Activated naive CD8-positive, alpha-beta T cell treated with anti-CD3 and anti-CD28 coated beads, Interleukin-2, amount 10 ng/mL, durations not matched to agents 7 days and 5 days (primary cell): ENCODE measurements at regions not wholly inside any gene's neighbourhood (a gene's known extent, or its start where the extent isn't known, plus 50 kb on each side); places are given as distances from the start of the nearest gene placed in this dataset.

Experiments
- ATAC-seq: fragments of 150-1000 bp; cut with Tn5 transposase; one replicate; pipeline ENCODE4 v1.10.0; 2021; ENCODE audit warnings: low read depth, moderate library complexity
- POLR2A ChIA-PET: fragments of 350-600 bp; sonication (Branson Sonifier 250); formaldehyde crosslinking; loops from one replicate; lab custom pipeline; 2021; ENCODE audit warnings: antibody characterized with exemption; lab: Charles Lee
- DNase-seq: peaks from one replicate; pipeline ENCODE4 v3.0.0; 2021
- H3K27ac Mint-ChIP-seq: one replicate; pipeline ENCODE4 v1.8.0; 2022; ENCODE audit warnings: mild to moderate bottlenecking, mixed read lengths
- H3K27me3 Mint-ChIP-seq: one replicate; pipeline ENCODE4 v1.8.0; 2022; ENCODE audit warnings: mild to moderate bottlenecking, moderate library complexity, mixed read lengths
- H3K36me3 Mint-ChIP-seq: one replicate; pipeline ENCODE4 v1.8.0; 2021; ENCODE audit warnings: mild to moderate bottlenecking, mixed read lengths
- H3K4me1 Mint-ChIP-seq: one replicate; pipeline ENCODE4 v1.8.0; 2021; ENCODE audit warnings: mixed read lengths
- H3K4me3 Mint-ChIP-seq: one replicate; pipeline ENCODE4 v1.8.0; 2022; ENCODE audit warnings: mild to moderate bottlenecking, moderate library complexity, mixed read lengths
- H3K9me3 Mint-ChIP-seq: one replicate; pipeline ENCODE4 v1.8.0; 2021; ENCODE audit warnings: mixed read lengths

- POLR2A ChIA-PET = no interaction called here
- H3K27ac Mint-ChIP-seq = no peak overlapping the region
- DNase-seq = no peak
- no peaks in the 10 kb centered on the region for H3K27me3 Mint-ChIP-seq
- no peaks in the 10 kb centered on the region for H3K4me1 Mint-ChIP-seq
- H3K36me3 Mint-ChIP-seq = no peaks in the 10 kb centered on the region
- H3K4me3 Mint-ChIP-seq = no peak overlapping the region
- ATAC-seq = no peak
- H3K9me3 Mint-ChIP-seq = peaks cover 1% of the 10 kb centered on the region
Measured at GRCh38 chr20:39468703-39469102, 506.6 kb downstream of the DHX35 start.

DNA sequence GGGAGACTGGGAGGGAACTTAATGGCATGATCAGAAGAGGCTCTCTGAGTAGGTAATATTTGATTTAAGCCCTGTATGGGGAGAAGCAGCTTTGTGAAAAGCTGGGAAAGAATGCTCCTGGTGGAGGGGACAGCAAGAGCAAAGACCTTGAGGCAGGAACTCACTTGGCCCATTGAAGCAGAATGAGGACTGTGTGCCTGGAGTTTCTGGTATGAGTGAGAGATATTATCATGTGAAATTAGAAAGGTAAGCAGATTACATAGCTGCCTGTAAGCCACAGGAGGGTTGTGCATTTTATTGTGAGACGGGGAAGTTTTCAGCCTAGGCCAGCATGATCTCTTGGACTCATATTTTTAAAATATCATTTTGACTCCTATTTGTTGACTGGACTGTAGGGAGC, 502.1 kb downstream of the DHX35 start:
- no peaks in the 10 kb centered on the region for H3K36me3 Mint-ChIP-seq
- no peak overlapping the region for H3K4me3 Mint-ChIP-seq
- H3K27me3 Mint-ChIP-seq = no peaks in the 10 kb centered on the region
- POLR2A ChIA-PET = no interaction called here
- DNase-seq (no peak), ATAC-seq (no peak)
- no peaks in the 10 kb centered on the region for H3K9me3 Mint-ChIP-seq
- no peak overlapping the region for H3K27ac Mint-ChIP-seq
- H3K4me1 Mint-ChIP-seq = no peaks in the 10 kb centered on the region

- DNase-seq = no peak
- no peak overlapping the region for H3K27ac Mint-ChIP-seq
- no peaks in the 10 kb centered on the region for H3K9me3 Mint-ChIP-seq
- H3K36me3 Mint-ChIP-seq = no peaks in the 10 kb centered on the region
- no peak for ATAC-seq
- H3K4me1 Mint-ChIP-seq = no peaks in the 10 kb centered on the region
- POLR2A ChIA-PET = no interaction called here
- H3K27me3 Mint-ChIP-seq = no peaks in the 10 kb centered on the region
- no peak overlapping the region for H3K4me3 Mint-ChIP-seq
Measured at GRCh38 chr20:39462416-39462945, 500.3 kb downstream of the DHX35 start.

DNA sequence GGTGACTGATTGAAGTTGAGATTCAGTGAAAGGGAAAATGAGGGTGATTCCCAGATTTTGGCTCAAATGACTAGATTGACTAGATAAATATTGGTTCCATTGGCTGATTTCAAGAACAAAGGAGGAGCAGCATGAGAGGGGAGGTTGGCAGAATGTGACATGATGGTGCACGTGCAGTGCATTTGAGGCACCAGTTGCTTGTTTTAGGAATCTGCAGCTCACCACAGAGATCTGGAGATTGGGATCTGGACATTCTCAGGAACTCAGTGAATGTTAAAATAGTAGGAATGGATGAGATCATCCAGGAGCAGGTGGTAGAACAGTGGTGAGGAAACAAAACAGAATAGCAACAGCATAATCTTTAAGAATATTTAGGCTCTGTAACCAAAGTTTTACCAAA, 496.3 kb downstream of the DHX35 start:
- ATAC-seq (no peak), DNase-seq (no peak)
- Mint-ChIP-seq H3K9me3 (no peaks in the 10 kb centered on the region), H3K27me3 (no peaks in the 10 kb centered on the region), H3K27ac (no peak overlapping the region), H3K36me3 (no peaks in the 10 kb centered on the region), H3K4me1 (no peaks in the 10 kb centered on the region), H3K4me3 (no peak overlapping the region)
- POLR2A ChIA-PET = no interaction called here

DNA sequence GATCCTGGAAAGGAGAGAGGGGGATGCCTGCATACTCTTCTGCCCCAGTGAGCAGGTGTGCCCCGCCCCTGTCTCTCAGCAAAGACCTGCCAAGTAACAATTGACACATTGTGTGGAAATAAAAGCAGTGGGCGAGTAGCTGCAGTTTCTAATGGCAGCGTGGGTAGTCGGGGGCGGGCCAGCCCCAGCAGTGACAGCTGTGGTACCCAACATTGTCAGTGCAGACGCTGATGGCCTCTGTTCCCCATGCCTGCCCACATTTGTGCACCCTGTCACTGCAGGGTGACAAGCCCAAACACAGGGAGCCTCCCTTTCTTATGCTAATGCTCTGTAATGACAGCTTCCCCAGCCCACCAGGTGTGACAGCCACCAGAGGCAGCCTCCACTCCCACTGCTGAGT, 491.7 kb downstream of the DHX35 start:
- no peaks in the 10 kb centered on the region for H3K27me3 Mint-ChIP-seq
- H3K27ac Mint-ChIP-seq = no peak overlapping the region
- H3K4me1 Mint-ChIP-seq = no peaks in the 10 kb centered on the region
- POLR2A ChIA-PET = no interaction called here
- no peaks in the 10 kb centered on the region for H3K36me3 Mint-ChIP-seq
- no peak overlapping the region for H3K4me3 Mint-ChIP-seq
- H3K9me3 Mint-ChIP-seq = no peaks in the 10 kb centered on the region
- DNase-seq (no peak), ATAC-seq (no peak)

DNA sequence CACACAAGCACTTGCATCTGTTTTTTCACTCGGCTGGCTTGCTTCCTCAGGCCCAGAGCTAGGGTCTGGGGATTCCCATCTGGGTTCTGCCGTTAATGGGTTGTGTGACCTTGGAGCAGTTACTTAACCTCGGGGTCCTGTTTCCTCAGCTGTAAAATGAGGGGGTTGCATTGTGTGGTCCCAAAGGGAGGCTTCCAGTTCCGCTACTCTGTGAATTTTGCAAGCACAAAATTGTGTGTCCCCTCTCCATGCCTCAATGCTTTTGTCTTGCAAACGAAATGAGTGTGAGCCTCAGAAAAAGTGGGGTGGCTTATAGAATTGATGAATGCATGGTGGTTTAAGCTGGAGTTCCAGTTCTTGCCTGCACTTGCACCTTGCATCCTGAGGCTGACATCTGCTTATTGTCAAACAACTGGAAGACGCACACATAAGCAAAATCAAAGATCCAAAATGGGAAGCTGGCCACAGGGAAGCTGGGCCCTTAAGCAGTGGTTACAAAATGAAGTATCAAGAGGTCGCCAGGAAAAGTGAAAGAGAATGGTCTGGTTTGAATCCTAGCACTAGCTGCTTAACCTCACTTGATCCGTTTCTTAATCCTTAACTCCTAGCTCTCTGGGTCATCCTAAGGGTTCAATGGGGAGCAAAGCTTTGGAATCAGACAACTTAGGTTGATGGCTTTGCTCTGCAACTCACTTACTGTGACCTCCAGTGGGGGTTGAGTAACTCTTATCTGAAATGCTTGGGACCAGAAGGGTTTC, 490.6 kb downstream of the DHX35 start:
- Mint-ChIP-seq H3K9me3 (no peaks in the 10 kb centered on the region), H3K4me3 (no peak overlapping the region), H3K4me1 (no peaks in the 10 kb centered on the region), H3K27ac (no peak overlapping the region), H3K36me3 (no peaks in the 10 kb centered on the region), H3K27me3 (no peaks in the 10 kb centered on the region)
- ATAC-seq = no peak
- POLR2A ChIA-PET = no interaction called here
- no peak for DNase-seq

DNA sequence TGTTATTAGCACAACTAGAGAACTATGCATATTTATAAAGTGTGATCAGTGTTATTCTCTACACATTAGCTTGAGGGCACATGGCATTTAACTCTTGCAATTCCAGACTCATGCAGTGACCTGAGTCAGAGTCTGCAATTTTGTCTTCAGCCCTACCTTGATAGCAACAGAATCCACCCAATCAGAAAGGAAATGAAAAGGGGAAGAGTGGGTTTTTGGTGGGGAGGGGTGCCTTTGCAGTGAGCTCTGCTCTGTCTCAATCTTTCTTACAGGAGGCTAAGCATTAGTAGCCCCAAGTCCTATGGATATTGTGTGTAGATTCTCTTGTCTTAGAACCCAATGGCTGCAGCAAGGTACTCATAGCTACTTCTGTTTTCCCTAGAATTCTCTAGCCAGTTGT, 489.2 kb downstream of the DHX35 start:
- POLR2A ChIA-PET = no interaction called here
- DNase-seq = no peak
- Mint-ChIP-seq H3K4me3 (no peak overlapping the region), H3K36me3 (no peaks in the 10 kb centered on the region), H3K27me3 (no peaks in the 10 kb centered on the region), H3K4me1 (no peaks in the 10 kb centered on the region), H3K9me3 (no peaks in the 10 kb centered on the region), H3K27ac (no peak overlapping the region)
- ATAC-seq = no peak

DNA sequence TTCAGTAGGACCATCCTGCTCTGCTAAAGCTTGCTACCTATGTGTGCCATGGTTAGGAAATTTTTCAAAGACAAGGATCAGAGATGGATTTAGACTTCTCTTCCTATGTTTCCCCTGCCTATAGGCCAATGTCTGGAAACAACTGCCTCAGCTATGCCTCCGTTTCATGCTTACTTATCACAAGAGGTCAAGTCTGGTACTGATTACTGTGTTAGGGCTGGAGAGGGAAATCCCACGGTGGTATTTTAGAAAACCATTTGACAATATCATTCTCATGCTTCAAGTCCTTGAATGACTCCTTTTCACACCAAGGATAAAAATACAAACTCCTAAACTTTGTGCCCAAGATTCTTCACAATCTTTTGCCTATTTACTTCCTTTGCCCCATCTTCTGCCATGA, 484.3 kb downstream of the DHX35 start:
- POLR2A ChIA-PET = no interaction called here
- Mint-ChIP-seq H3K4me1 (no peaks in the 10 kb centered on the region), H3K36me3 (no peaks in the 10 kb centered on the region), H3K27me3 (no peaks in the 10 kb centered on the region), H3K27ac (no peak overlapping the region), H3K9me3 (no peaks in the 10 kb centered on the region), H3K4me3 (no peak overlapping the region)
- ATAC-seq (no peak), DNase-seq (no peak)

DNA sequence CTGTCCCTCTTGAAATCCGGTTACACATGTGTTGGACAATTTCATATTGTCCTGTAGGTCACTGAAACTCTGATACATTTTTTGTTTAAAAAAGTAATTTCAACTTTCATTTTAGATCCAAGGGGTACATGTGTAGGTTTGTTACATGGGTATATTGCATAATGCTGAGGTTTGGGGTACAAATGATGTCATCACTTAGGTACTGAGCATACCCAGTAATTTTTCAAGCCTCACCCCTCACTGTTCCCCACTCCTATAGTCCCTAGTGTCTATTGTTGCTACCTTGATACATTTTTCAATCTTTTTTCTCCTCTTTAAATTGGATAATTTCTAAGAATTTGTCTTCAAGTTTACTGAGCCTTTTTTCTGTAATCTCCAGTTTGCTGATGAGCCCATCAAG, 483.0 kb downstream of the DHX35 start:
- POLR2A ChIA-PET = no interaction called here
- H3K4me1 Mint-ChIP-seq = no peaks in the 10 kb centered on the region
- H3K9me3 Mint-ChIP-seq = no peaks in the 10 kb centered on the region
- H3K27me3 Mint-ChIP-seq = no peaks in the 10 kb centered on the region
- DNase-seq = no peak
- no peak overlapping the region for H3K4me3 Mint-ChIP-seq
- no peak for ATAC-seq
- no peak overlapping the region for H3K27ac Mint-ChIP-seq
- H3K36me3 Mint-ChIP-seq = no peaks in the 10 kb centered on the region

GRCh38 chr20:39433466-39433865, 471.3 kb downstream of the DHX35 start:
- Mint-ChIP-seq H3K36me3 (no peaks in the 10 kb centered on the region), H3K4me3 (no peak overlapping the region), H3K4me1 (no peaks in the 10 kb centered on the region), H3K9me3 (peaks cover 8% of the 10 kb centered on the region), H3K27me3 (no peaks in the 10 kb centered on the region), H3K27ac (no peak overlapping the region)
- no peak for DNase-seq
- POLR2A ChIA-PET = no interaction called here
- ATAC-seq = no peak

DNA sequence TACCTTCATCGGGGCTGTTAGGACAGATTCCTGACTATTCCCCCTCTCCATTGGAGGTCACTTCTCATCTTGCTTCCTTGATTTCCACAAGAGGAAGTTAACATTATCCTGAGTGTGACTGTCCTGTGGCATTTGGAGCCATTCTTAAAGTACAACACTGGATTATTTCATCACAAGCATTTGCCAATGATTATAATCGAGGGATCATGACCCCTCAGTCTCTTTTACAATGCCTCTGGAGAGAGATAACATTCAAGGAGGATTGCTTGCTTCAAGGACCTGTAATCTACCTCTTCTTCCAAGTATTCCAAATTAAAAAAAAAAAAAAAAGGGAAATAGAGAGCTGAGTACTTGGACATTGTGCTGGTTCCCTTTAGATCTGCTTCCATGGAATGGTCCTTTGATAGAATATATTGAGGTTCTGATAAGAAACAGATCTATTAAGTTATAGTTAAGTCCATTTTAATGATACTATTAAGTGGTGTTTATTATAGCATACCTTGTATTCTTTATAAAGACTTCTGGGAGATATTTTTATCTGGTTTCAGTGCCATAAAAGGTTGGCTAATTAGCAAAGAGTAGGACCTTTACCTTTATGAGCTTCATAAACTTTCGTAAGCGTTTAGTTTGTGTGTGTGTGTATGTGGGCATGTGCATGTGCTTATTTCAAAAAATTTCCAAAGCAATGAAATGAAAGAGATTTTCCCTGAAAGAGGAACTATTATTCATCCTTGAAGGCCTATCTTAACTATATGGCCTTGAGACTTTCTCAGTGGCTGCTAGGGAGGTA, 469.1 kb downstream of the DHX35 start:
- Mint-ChIP-seq H3K4me1 (no peaks in the 10 kb centered on the region), H3K27me3 (no peaks in the 10 kb centered on the region), H3K4me3 (no peak overlapping the region), H3K27ac (no peak overlapping the region), H3K9me3 (peaks cover 7% of the 10 kb centered on the region), H3K36me3 (no peaks in the 10 kb centered on the region)
- POLR2A ChIA-PET = no interaction called here
- ATAC-seq (no peak), DNase-seq (no peak)

DNA sequence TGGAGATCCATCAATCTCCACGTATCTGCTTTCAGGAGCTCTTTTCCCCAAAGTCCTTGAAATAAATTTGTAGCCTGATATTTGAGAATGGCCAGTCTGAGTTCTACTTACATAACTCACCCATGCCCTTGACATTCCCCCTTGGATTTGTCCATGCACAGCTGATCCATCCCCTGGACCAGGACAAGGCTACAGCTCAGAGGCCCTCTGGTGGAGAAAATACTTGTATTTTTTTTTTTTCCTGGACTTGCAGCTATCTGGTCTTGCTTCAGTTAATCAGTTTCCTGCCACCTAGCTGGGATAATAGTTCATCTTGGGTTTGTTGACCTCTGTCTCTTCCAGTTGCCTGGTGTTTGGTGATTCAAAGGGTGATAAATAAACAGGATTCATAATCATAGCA, 467.6 kb downstream of the DHX35 start:
- Mint-ChIP-seq H3K9me3 (peaks cover 7% of the 10 kb centered on the region), H3K4me1 (no peaks in the 10 kb centered on the region), H3K36me3 (no peaks in the 10 kb centered on the region), H3K4me3 (no peak overlapping the region), H3K27me3 (no peaks in the 10 kb centered on the region), H3K27ac (no peak overlapping the region)
- ATAC-seq (no peak), DNase-seq (no peak)
- POLR2A ChIA-PET = no interaction called here

GRCh38 chr20:39424962-39425678, 463.0 kb downstream of the DHX35 start:
- Mint-ChIP-seq H3K4me1 (no peaks in the 10 kb centered on the region), H3K4me3 (no peak overlapping the region), H3K36me3 (no peaks in the 10 kb centered on the region), H3K27me3 (no peaks in the 10 kb centered on the region), H3K9me3 (no peaks in the 10 kb centered on the region), H3K27ac (no peak overlapping the region)
- POLR2A ChIA-PET = no interaction called here
- ATAC-seq = no peak
- DNase-seq = no peak
